Mesodermal cell (in vitro differentiated cells): ENCODE measurements at regions not wholly inside any gene's neighbourhood (a gene's known extent, or its start where the extent isn't known, plus 50 kb on each side); places are given as distances from the start of the nearest gene placed in this dataset.
A peak's percentile ranks its signal among the peaks of the same experiment; 100 is the strongest.

Experiments used
- H3K27ac ChIP-seq: 2 replicates; pipeline ENCODE4 v1.7.0; 2013; ENCODE audit warnings: mild to moderate bottlenecking, low read depth, low read length, moderate library complexity; ENCODE audit not compliant: severe bottlenecking
- H3K36me3 ChIP-seq: 2 replicates; pipeline ENCODE4 v1.7.1; 2013; ENCODE audit warnings: mild to moderate bottlenecking, low read length, moderate library complexity; ENCODE audit not compliant: control insufficient read depth, insufficient read depth
- H3K4me1 ChIP-seq: one replicate; pipeline ENCODE4 v1.7.1; 2013; ENCODE audit warnings: mild to moderate bottlenecking, low read length; ENCODE audit not compliant: insufficient read depth, control insufficient read depth, poor library complexity, severe bottlenecking
- H3K4me3 ChIP-seq: 2 replicates; pipeline ENCODE4 v1.7.0; 2013; ENCODE audit warnings: low read length, control low read depth, mild to moderate bottlenecking; ENCODE audit not compliant: insufficient read depth, poor library complexity, severe bottlenecking; ENCODE audit errors: extremely low read depth
- H3K9me3 ChIP-seq: 2 replicates; pipeline ENCODE4 v1.7.1; 2013; ENCODE audit warnings: mild to moderate bottlenecking, low read length, moderate library complexity; ENCODE audit not compliant: control insufficient read depth
- WGBS, 2 experiments: methylation state at CpG; one replicate each; pipeline ENCODE4 v1.1.5; 2013; ENCODE audit warnings: missing lambda C conversion rate in 2 of 2; ENCODE audit not compliant: insufficient coverage in 2 of 2; 5-methylcytosine and 5-hydroxymethylcytosine counted together

GRCh38 chr4:154010371-154010770, 221.5 kb upstream of the SFRP2 start:
- no peaks in the 10 kb centered on the region for H3K36me3 ChIP-seq
- no peaks in the 10 kb centered on the region for H3K9me3 ChIP-seq
- H3K4me1 ChIP-seq = no peaks in the 10 kb centered on the region
- WGBS, 2 experiments = 92 to 93% methylated on average over 6 to 7 of the region's 7 CpGs
- H3K27ac ChIP-seq = no peak overlapping the region
- H3K4me3 ChIP-seq = no peak overlapping the region

- 94% methylated on average over 3 of the region's 6 CpGs; no CpG with 5 or more reads in 1 of the 2 experiments for whole genome bisulfite sequencing, 2 experiments
- Histone ChIP-seq H3K4me3 (no peak overlapping the region), H3K9me3 (no peaks in the 10 kb centered on the region), H3K4me1 (no peaks in the 10 kb centered on the region), H3K36me3 (no peaks in the 10 kb centered on the region), H3K27ac (no peak overlapping the region)
Observed at GRCh38 chr4:154009788-154010187, 220.9 kb upstream of the SFRP2 start.

- WGBS, 2 experiments = 100% methylated on average over 1 of the region's 2 CpGs; no CpG with 5 or more reads in 1 of the 2 experiments
- Histone ChIP-seq H3K27ac (no peak overlapping the region), H3K9me3 (no peaks in the 10 kb centered on the region), H3K4me3 (no peak overlapping the region), H3K4me1 (no peaks in the 10 kb centered on the region), H3K36me3 (no peaks in the 10 kb centered on the region)
Observed at GRCh38 chr4:154009191-154009590, 220.3 kb upstream of the SFRP2 start.

- Histone ChIP-seq H3K27ac (peak overlapping the region; percentile 60), H3K4me1 (no peaks in the 10 kb centered on the region), H3K4me3 (no peak overlapping the region), H3K36me3 (no peaks in the 10 kb centered on the region), H3K9me3 (no peaks in the 10 kb centered on the region)
- 75 to 93% methylated on average over 4 to 5 of the region's 5 CpGs for WGBS, 2 experiments
Observed at GRCh38 chr4:154005171-154005520, 216.3 kb upstream of the SFRP2 start.

- Histone ChIP-seq H3K27ac (peak overlapping the region; percentile 60), H3K4me1 (no peaks in the 10 kb centered on the region), H3K36me3 (no peaks in the 10 kb centered on the region), H3K4me3 (no peak overlapping the region), H3K9me3 (no peaks in the 10 kb centered on the region)
- 84 to 94% methylated on average over 4 of the region's 7 CpGs for WGBS, 2 experiments
Observed at GRCh38 chr4:154004507-154005170, 215.8 kb upstream of the SFRP2 start.

- H3K4me3 ChIP-seq = no peak overlapping the region
- H3K9me3 ChIP-seq = no peaks in the 10 kb centered on the region
- no peaks in the 10 kb centered on the region for H3K36me3 ChIP-seq
- WGBS, 2 experiments = 77 to 88% methylated on average over 3 to 5 of the region's 5 CpGs
- H3K27ac ChIP-seq = no peak overlapping the region
- H3K4me1 ChIP-seq = no peaks in the 10 kb centered on the region
Observed at GRCh38 chr4:154004016-154004415, 215.1 kb upstream of the SFRP2 start.

GRCh38 chr4:154003378-154003777, 214.5 kb upstream of the SFRP2 start:
- WGBS, 2 experiments = no CpG with 5 or more reads among the region's 1 CpG
- Histone ChIP-seq H3K9me3 (no peaks in the 10 kb centered on the region), H3K36me3 (no peaks in the 10 kb centered on the region), H3K4me3 (no peak overlapping the region), H3K27ac (no peak overlapping the region), H3K4me1 (no peaks in the 10 kb centered on the region)

- no peaks in the 10 kb centered on the region for H3K9me3 ChIP-seq
- H3K4me1 ChIP-seq = no peaks in the 10 kb centered on the region
- no peak overlapping the region for H3K4me3 ChIP-seq
- H3K27ac ChIP-seq = no peak overlapping the region
- H3K36me3 ChIP-seq = no peaks in the 10 kb centered on the region
Observed at GRCh38 chr4:154001193-154001592, 212.3 kb upstream of the SFRP2 start.

- 79% methylated on average over 2 to 3 of the region's 4 CpGs for WGBS, 2 experiments
- no peaks in the 10 kb centered on the region for H3K9me3 ChIP-seq
- H3K36me3 ChIP-seq = no peaks in the 10 kb centered on the region
- no peaks in the 10 kb centered on the region for H3K4me1 ChIP-seq
- H3K4me3 ChIP-seq = no peak overlapping the region
- H3K27ac ChIP-seq = no peak overlapping the region
Observed at GRCh38 chr4:153997516-153997915, 208.6 kb upstream of the SFRP2 start.

GRCh38 chr4:153989505-153989904, 200.6 kb upstream of the SFRP2 start:
- no CpG with 5 or more reads among the region's 2 CpGs for WGBS, 2 experiments
- no peaks in the 10 kb centered on the region for H3K36me3 ChIP-seq
- no peak overlapping the region for H3K4me3 ChIP-seq
- no peaks in the 10 kb centered on the region for H3K4me1 ChIP-seq
- H3K9me3 ChIP-seq = no peaks in the 10 kb centered on the region
- H3K27ac ChIP-seq = no peak overlapping the region

GRCh38 chr4:153988492-153989363, 199.8 kb upstream of the SFRP2 start:
- peak overlapping the region; percentile 66 for H3K27ac ChIP-seq
- no peaks in the 10 kb centered on the region for H3K36me3 ChIP-seq
- 90 to 91% methylated on average over 6 of the region's 9 CpGs for WGBS, 2 experiments

More at GRCh38 chr4:153988492-153989363, 199.8 kb upstream of the SFRP2 start:
- Histone ChIP-seq H3K4me1 (no peaks in the 10 kb centered on the region), H3K9me3 (no peaks in the 10 kb centered on the region), H3K4me3 (no peak overlapping the region)
